A549 (cell line): ENCODE measurements at regions not wholly inside any gene's neighbourhood (a gene's known extent, or its start where the extent isn't known, plus 50 kb on each side); places are given as distances from the start of the nearest gene placed in this dataset.

Experiments used
- REST ChIP-seq: fragments of 200-600 bp; sonication (generic); IDR thresholded peaks from 2 replicates; pipeline ENCODE4 v1.6.1; 2016; ENCODE audit warnings: antibody characterized with exemption, mild to moderate bottlenecking, moderate library complexity
- TF ChIP-seq, protein P1 (sequence below): fragments of >200 bp; sonication (Bioruptor Twin); formaldehyde crosslinking; IDR thresholded peaks from 3 replicates; pipeline ENCODE4 v1.5.1; 2016

- no peak for TF ChIP-seq REST
- TF ChIP-seq, protein P1, sequence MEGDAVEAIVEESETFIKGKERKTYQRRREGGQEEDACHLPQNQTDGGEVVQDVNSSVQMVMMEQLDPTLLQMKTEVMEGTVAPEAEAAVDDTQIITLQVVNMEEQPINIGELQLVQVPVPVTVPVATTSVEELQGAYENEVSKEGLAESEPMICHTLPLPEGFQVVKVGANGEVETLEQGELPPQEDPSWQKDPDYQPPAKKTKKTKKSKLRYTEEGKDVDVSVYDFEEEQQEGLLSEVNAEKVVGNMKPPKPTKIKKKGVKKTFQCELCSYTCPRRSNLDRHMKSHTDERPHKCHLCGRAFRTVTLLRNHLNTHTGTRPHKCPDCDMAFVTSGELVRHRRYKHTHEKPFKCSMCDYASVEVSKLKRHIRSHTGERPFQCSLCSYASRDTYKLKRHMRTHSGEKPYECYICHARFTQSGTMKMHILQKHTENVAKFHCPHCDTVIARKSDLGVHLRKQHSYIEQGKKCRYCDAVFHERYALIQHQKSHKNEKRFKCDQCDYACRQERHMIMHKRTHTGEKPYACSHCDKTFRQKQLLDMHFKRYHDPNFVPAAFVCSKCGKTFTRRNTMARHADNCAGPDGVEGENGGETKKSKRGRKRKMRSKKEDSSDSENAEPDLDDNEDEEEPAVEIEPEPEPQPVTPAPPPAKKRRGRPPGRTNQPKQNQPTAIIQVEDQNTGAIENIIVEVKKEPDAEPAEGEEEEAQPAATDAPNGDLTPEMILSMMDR: no peak
These were observed 87.6 kb upstream of the SLC7A1 start for GRCh38 chr13:29683041-29683440.
